ENCODE measurements at regions not wholly inside any gene's neighbourhood (a gene's known extent, or its start where the extent isn't known, plus 50 kb on each side); places are given as distances from the start of the nearest gene placed in this dataset.
"Not testable (repeated sequence)": the region's sequence is repeated elsewhere in the genome, so short reads cannot be mapped to it uniquely, and the experiment has no call there.

DNA sequence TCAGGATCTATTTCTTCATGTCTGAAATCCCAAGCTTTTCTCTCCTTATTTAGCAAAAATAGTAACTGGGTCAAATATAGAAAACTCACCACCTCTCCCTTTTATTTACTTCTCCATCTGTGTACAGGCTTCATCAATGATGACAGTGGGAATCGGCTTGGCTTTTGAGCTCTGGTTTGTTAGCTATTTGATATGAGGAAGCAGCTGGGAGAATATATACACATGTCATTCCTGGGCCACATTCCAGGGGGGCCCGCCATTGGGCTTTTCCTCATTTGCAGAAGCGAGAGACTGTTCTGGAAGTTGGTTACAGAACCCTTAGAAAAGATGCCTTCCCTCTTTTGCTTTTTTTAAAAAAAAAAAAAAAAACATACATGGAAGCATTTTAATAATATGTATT is 107.4 kb upstream of the F9 start (continued):
- TF ChIP-seq ZFX (CRISPR knock-in tag; IDR thresholded peaks at IDR 0.05) (no peak), ATF1 (CRISPR knock-in tag; IDR thresholded peaks at IDR 0.05) (no peak), ATF1 (tag; IDR thresholded peaks at IDR 0.05) (no peak), CBX1 (IDR thresholded peaks at IDR 0.05; ENCODE audit: low read depth) (no peak), NCOR1 (IDR thresholded peaks at IDR 0.05) (no peak), ATF7 (IDR thresholded peaks at IDR 0.05) (no peak), ETV5 (CRISPR knock-in tag; IDR thresholded peaks at IDR 0.05; ENCODE audit: low read depth) (no peak), TFAM (CRISPR knock-in tag; conservative IDR thresholded peaks at IDR 0.05) (no peak)
- TF ChIP-seq, protein P1, sequence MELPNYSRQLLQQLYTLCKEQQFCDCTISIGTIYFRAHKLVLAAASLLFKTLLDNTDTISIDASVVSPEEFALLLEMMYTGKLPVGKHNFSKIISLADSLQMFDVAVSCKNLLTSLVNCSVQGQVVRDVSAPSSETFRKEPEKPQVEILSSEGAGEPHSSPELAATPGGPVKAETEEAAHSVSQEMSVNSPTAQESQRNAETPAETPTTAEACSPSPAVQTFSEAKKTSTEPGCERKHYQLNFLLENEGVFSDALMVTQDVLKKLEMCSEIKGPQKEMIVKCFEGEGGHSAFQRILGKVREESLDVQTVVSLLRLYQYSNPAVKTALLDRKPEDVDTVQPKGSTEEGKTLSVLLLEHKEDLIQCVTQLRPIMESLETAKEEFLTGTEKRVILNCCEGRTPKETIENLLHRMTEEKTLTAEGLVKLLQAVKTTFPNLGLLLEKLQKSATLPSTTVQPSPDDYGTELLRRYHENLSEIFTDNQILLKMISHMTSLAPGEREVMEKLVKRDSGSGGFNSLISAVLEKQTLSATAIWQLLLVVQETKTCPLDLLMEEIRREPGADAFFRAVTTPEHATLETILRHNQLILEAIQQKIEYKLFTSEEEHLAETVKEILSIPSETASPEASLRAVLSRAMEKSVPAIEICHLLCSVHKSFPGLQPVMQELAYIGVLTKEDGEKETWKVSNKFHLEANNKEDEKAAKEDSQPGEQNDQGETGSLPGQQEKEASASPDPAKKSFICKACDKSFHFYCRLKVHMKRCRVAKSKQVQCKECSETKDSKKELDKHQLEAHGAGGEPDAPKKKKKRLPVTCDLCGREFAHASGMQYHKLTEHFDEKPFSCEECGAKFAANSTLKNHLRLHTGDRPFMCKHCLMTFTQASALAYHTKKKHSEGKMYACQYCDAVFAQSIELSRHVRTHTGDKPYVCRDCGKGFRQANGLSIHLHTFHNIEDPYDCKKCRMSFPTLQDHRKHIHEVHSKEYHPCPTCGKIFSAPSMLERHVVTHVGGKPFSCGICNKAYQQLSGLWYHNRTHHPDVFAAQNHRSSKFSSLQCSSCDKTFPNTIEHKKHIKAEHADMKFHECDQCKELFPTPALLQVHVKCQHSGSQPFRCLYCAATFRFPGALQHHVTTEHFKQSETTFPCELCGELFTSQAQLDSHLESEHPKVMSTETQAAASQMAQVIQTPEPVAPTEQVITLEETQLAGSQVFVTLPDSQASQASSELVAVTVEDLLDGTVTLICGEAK (IDR thresholded peaks at IDR 0.05) = no peak
- TF ChIP-seq, protein P1 (CRISPR knock-in tag; IDR thresholded peaks at IDR 0.05) = no peak

DNA sequence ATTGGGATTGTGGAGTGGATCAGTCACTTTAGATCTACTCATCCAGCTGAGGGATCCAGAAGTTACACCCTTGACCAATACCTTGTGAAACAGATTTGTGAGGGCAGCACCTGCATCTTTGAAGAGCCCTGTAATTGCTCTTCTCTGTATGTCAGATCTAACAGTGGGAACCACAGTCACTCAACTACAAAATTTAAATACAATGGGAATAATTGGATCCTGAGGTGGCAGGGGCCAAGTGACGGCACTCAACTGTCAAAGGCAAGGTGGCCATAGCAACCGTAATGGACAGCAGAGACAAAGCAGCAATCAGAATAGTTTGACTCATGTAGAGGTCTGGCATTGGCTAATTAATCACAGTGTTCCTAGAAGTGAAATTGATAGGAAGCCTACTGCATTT is 132.3 kb upstream of the F9 start:
- H3K9me3 ChIP-seq (replicated peaks; ENCODE audit: control insufficient read depth, insufficient read depth, low read depth, low read length); POLR2A ChIA-PET; H3K4me2 ChIP-seq (ENCODE audit: insufficient read depth, low read length); H2AFZ ChIP-seq (ENCODE audit: low read depth, low read length); H3K4me1 ChIP-seq (replicated peaks in 1 of 2; ENCODE audit: control insufficient read depth in 2 of 2, insufficient read depth in 2 of 2, low read length in 2 of 2); H3K27me3 ChIP-seq (ENCODE audit: control insufficient read depth in 2 of 2, insufficient read depth in 2 of 2, low read length in 2 of 2); intact Hi-C loops (cut with micrococcal nuclease); H3K79me2 ChIP-seq (ENCODE audit: control insufficient read depth, insufficient read depth, low read length); in situ Hi-C loops (cut with MboI); ATAC-seq; H3K27ac ChIP-seq (ENCODE audit: extremely low read depth, low read depth, low read length); H3K36me3 ChIP-seq (ENCODE audit: control insufficient read depth, insufficient read depth, low read length); FAIRE-seq; DNase-seq (ENCODE audit: extremely low read depth in 1 of 4, low spot score in 3 of 4); H4K20me1 ChIP-seq (replicated peaks; ENCODE audit: control insufficient read depth, insufficient read depth, low read length); H3K4me3 ChIP-seq; BruUV-seq (replicated peaks); CTCF ChIA-PET (ENCODE audit: low intra/inter-chr PET ratio); H3K9ac ChIP-seq (ENCODE audit: insufficient read depth in 1 of 2, low read depth in 2 of 2, low read length in 2 of 2); H3K9me1 ChIP-seq (ENCODE audit: control insufficient read depth, insufficient read depth, low read length): not testable (repeated sequence)
- 0% methylated on average over 2 of the region's 2 CpGs for WGBS (ENCODE audit: insufficient coverage, low coverage, missing lambda C conversion rate)
